H9 (cell line): ENCODE measurements at regions not wholly inside any gene's neighbourhood (a gene's known extent, or its start where the extent isn't known, plus 50 kb on each side); places are given as distances from the start of the nearest gene placed in this dataset.

ENCODE experiments used
- DNase-seq: peaks from one replicate; pipeline ENCODE4 v3.0.0-alpha.2; 2017
- H2AFZ ChIP-seq: one replicate; pipeline ENCODE4 v1.6.1; 2013; ENCODE audit warnings: mild to moderate bottlenecking, low read length, control low read depth, moderate library complexity
- H2AK5ac ChIP-seq: 2 replicates; pipeline ENCODE4 v1.6.1; 2013; ENCODE audit warnings: low read length, control low read depth, mixed read lengths; ENCODE audit not compliant: insufficient read length
- H2BK120ac ChIP-seq: one replicate; pipeline ENCODE4 v1.6.1; 2013; ENCODE audit warnings: low read depth, mild to moderate bottlenecking, low read length, control low read depth, inconsistent platforms; ENCODE audit not compliant: poor library complexity, severe bottlenecking
- H2BK12ac ChIP-seq: 2 replicates; pipeline ENCODE4 v1.6.1; 2013; ENCODE audit warnings: low read length, control low read depth, mixed read lengths, low read depth; ENCODE audit not compliant: insufficient read length
- H2BK15ac ChIP-seq: 2 replicates; pipeline ENCODE4 v1.6.1; 2013; ENCODE audit warnings: low read depth, low read length, control low read depth
- H2BK20ac ChIP-seq: one replicate; pipeline ENCODE4 v1.6.1; 2013; ENCODE audit warnings: low read depth, mild to moderate bottlenecking, low read length, control low read depth, inconsistent platforms; ENCODE audit not compliant: poor library complexity, severe bottlenecking
- H2BK5ac ChIP-seq: 2 replicates; pipeline ENCODE4 v1.6.1; 2013; ENCODE audit warnings: low read length, control low read depth, mixed read lengths; ENCODE audit not compliant: insufficient read length
- H3K14ac ChIP-seq: 2 replicates; pipeline ENCODE4 v1.6.1; 2013; ENCODE audit warnings: low read length, control low read depth; ENCODE audit not compliant: insufficient read depth
- H3K18ac ChIP-seq: 2 replicates; pipeline ENCODE4 v1.6.1; 2013; ENCODE audit warnings: low read depth, mild to moderate bottlenecking, mixed read lengths, low read length, control low read depth; ENCODE audit not compliant: insufficient read length
- H3K23ac ChIP-seq: 2 replicates; pipeline ENCODE4 v1.6.1; 2013; ENCODE audit warnings: low read length, control low read depth, mixed read lengths, low read depth; ENCODE audit not compliant: insufficient read length
- H3K23me2 ChIP-seq: 2 replicates; pipeline ENCODE4 v1.6.1; 2013; ENCODE audit warnings: low read depth, mild to moderate bottlenecking, mixed read lengths, low read length, control low read depth; ENCODE audit not compliant: insufficient read length, poor library complexity, severe bottlenecking
- H3K27ac ChIP-seq: 2 replicates; pipeline ENCODE4 v1.5.1; 2013; ENCODE audit warnings: low read length, control low read depth, mixed read lengths, low read depth; ENCODE audit not compliant: insufficient read length
- H3K27me3 ChIP-seq: 2 replicates; pipeline ENCODE4 v1.6.1; 2013; ENCODE audit warnings: low read length, control low read depth, inconsistent platforms; ENCODE audit not compliant: insufficient read depth
- H3K4ac ChIP-seq: 2 replicates; pipeline ENCODE4 v1.6.1; 2013; ENCODE audit warnings: low read depth, mild to moderate bottlenecking, control low read depth, inconsistent platforms, low read length, moderate library complexity
- H3K4me1 ChIP-seq: 2 replicates; pipeline ENCODE4 v1.6.1; 2013; ENCODE audit warnings: low read length, control low read depth, inconsistent platforms; ENCODE audit not compliant: insufficient read depth
- H3K4me2 ChIP-seq: 2 replicates; pipeline ENCODE4 v1.6.1; 2013; ENCODE audit warnings: low read length, control low read depth, mixed read lengths; ENCODE audit not compliant: insufficient read length, insufficient read depth
- H3K56ac ChIP-seq: 2 replicates; pipeline ENCODE4 v1.6.1; 2013; ENCODE audit warnings: low read depth, mild to moderate bottlenecking, mixed read lengths, low read length, control low read depth; ENCODE audit not compliant: insufficient read length
- H3K79me1 ChIP-seq: 2 replicates; pipeline ENCODE4 v1.6.1; 2013; ENCODE audit warnings: low read depth, mild to moderate bottlenecking, moderate library complexity, low read length, control low read depth, inconsistent platforms; ENCODE audit not compliant: insufficient read depth, poor library complexity, severe bottlenecking
- H3K79me2 ChIP-seq: 2 replicates; pipeline ENCODE4 v1.6.1; 2013; ENCODE audit warnings: low read length, control low read depth, inconsistent platforms; ENCODE audit not compliant: insufficient read depth
- H3K9ac ChIP-seq: 2 replicates; pipeline ENCODE4 v1.6.1; 2013; ENCODE audit warnings: low read length, control low read depth, mixed read lengths; ENCODE audit not compliant: insufficient read length; ENCODE audit errors: extremely low read depth
- H3K9me3 ChIP-seq: one replicate; pipeline ENCODE4 v1.6.1; 2013; ENCODE audit warnings: low read depth, low read length, inconsistent platforms; ENCODE audit not compliant: control insufficient read depth
- H3T11ph ChIP-seq: one replicate; pipeline ENCODE4 v1.6.1; 2013; ENCODE audit warnings: mild to moderate bottlenecking, low read length, control low read depth, inconsistent platforms
- H4K20me1 ChIP-seq: one replicate; pipeline ENCODE4 v1.6.1; 2013; ENCODE audit not compliant: control insufficient read depth, insufficient read length, insufficient read depth
- H4K5ac ChIP-seq: 2 replicates; pipeline ENCODE4 v1.6.1; 2013; ENCODE audit warnings: low read depth, mild to moderate bottlenecking, mixed read lengths, low read length, control low read depth; ENCODE audit not compliant: insufficient read length
- H4K8ac ChIP-seq: replicated peaks from 2 replicates; pipeline ENCODE4 v1.6.1; 2013; ENCODE audit warnings: low read length, control low read depth, mixed read lengths, low read depth; ENCODE audit not compliant: insufficient read length
- H4K91ac ChIP-seq: 2 replicates; pipeline ENCODE4 v1.6.1; 2013; ENCODE audit warnings: low read depth, mild to moderate bottlenecking, moderate library complexity, mixed read lengths, low read length, control low read depth; ENCODE audit not compliant: insufficient read length
- H3K27ac Mint-ChIP-seq, 3 experiments: 2 replicates in 2 of 3; 3 replicates in 1 of 3; pipeline ENCODE4 v1.8.0; 2020 to 2021; ENCODE audit warnings: mixed read lengths in 3 of 3, mild to moderate bottlenecking in 1 of 3, moderate library complexity in 1 of 3
- H3K27me3 Mint-ChIP-seq: 2 replicates; pipeline ENCODE4 v1.8.0; 2021; ENCODE audit warnings: low read depth, mild to moderate bottlenecking, moderate library complexity, mixed read lengths
- H3K36me3 Mint-ChIP-seq, 3 experiments: 2 replicates in 2 of 3; 3 replicates in 1 of 3; pipeline ENCODE4 v1.8.0; 2020 to 2021; ENCODE audit warnings: low read depth in 3 of 3, mixed read lengths in 3 of 3; ENCODE audit not compliant: insufficient read depth in 1 of 3
- H3K4me1 Mint-ChIP-seq, 2 experiments: 2 replicates each; pipeline ENCODE4 v1.8.0; 2020; ENCODE audit warnings: mixed read lengths in 2 of 2
- H3K4me3 Mint-ChIP-seq, 2 experiments: 2 replicates in 1 of 2; 3 replicates in 1 of 2; pipeline ENCODE4 v1.8.0; 2020 to 2021; ENCODE audit warnings: mild to moderate bottlenecking in 2 of 2, mixed read lengths in 2 of 2, moderate library complexity in 1 of 2
- H3K9me3 Mint-ChIP-seq, 2 experiments: 2 replicates in 1 of 2; 3 replicates in 1 of 2; pipeline ENCODE4 v1.8.0; 2020; ENCODE audit warnings: mild to moderate bottlenecking in 2 of 2, mixed read lengths in 2 of 2, moderate library complexity in 1 of 2
- CTCF ChIP-seq: fragments of 200-600 bp; sonication (generic); conservative IDR thresholded peaks from 3 replicates; pipeline ENCODE4 v1.8.0; 2021; ENCODE audit warnings: antibody characterized with exemption, mild to moderate bottlenecking
- WGBS: extraction: QIAGEN DNeasy Blood & Tissue Kit; methylation state at CpG from one replicate; pipeline ENCODE4 v1.1.7; 2013; ENCODE audit warnings: missing lambda C conversion rate, low lambda C conversion rate, mixed read lengths; ENCODE audit not compliant: insufficient read length; ENCODE audit errors: extremely low coverage; 5-methylcytosine and 5-hydroxymethylcytosine counted together

- no peak overlapping the region for H2AFZ ChIP-seq
- no peak overlapping the region for H2BK15ac ChIP-seq
- H3K79me1 ChIP-seq = no peaks in the 10 kb centered on the region
- no peaks in the 10 kb centered on the region for H4K20me1 ChIP-seq
- no peak overlapping the region for H4K8ac ChIP-seq
- H3K4ac ChIP-seq = no peak overlapping the region
- H3K23me2 ChIP-seq = no peaks in the 10 kb centered on the region
- no peak overlapping the region for H2BK5ac ChIP-seq
- H2BK120ac ChIP-seq = no peak overlapping the region
- no peak for TF ChIP-seq CTCF
- H3K4me2 ChIP-seq = no peak overlapping the region
- no peak overlapping the region for H2BK20ac ChIP-seq
- no peak overlapping the region for H3K4me3 Mint-ChIP-seq
- WGBS = no CpG with 5 or more reads among the region's 8 CpGs
- peaks cover 3% of the 10 kb centered on the region; the same call in 1 of the 2 replicates for H3K27me3 Mint-ChIP-seq
- no peak for DNase-seq
- no peak overlapping the region for H3K23ac ChIP-seq
- H2AK5ac ChIP-seq = no peak overlapping the region
- H3K27me3 ChIP-seq = no peaks in the 10 kb centered on the region; the same call in 1 of the 2 replicates
- no peak overlapping the region for H3K56ac ChIP-seq
- H3K27ac ChIP-seq = no peak overlapping the region
- H3K9me3 Mint-ChIP-seq = peaks cover 12 to 14% of the 10 kb centered on the region in 2 experiments
- no peak overlapping the region for H3K18ac ChIP-seq
- no peak overlapping the region for H3T11ph ChIP-seq
- peaks cover 12 to 13% (median 12%) of the 10 kb centered on the region in 3 experiments for H3K36me3 Mint-ChIP-seq
- no peaks in the 10 kb centered on the region for H3K9me3 ChIP-seq
- H4K5ac ChIP-seq = no peak overlapping the region
- H2BK12ac ChIP-seq = no peak overlapping the region
- H3K4me1 Mint-ChIP-seq = peaks cover 23 to 24% of the 10 kb centered on the region in 2 experiments
- H3K27ac Mint-ChIP-seq = no peak overlapping the region; a peak in 1 of 7 replicates
- peaks cover 3% of the 10 kb centered on the region; the same call in 1 of the 2 replicates for H3K4me1 ChIP-seq
- no peak overlapping the region for H4K91ac ChIP-seq
- no peaks in the 10 kb centered on the region for H3K79me2 ChIP-seq
- H3K14ac ChIP-seq = no peak overlapping the region
- H3K9ac ChIP-seq = no peak overlapping the region
Observed at GRCh38 chr7:70952311-70952710, 179.6 kb upstream of the GALNT17 start.
